Thyroid gland (tissue), 4 donors: ENCODE measurements at regions not wholly inside any gene's neighbourhood (a gene's known extent, or its start where the extent isn't known, plus 50 kb on each side); places are given as distances from the start of the nearest gene placed in this dataset.

Source experiments
- POLR2A ChIP-seq, 2 donors: fragments of 450-650 bp; IDR thresholded peaks; one replicate each; pipeline ENCODE4 v1.6.1; 2017; ENCODE audit warnings: antibody characterized with exemption in 2 of 2, mild to moderate bottlenecking in 2 of 2, moderate library complexity in 1 of 2
- TF ChIP-seq, protein P1 (sequence below), 6 experiments: fragments of 200-600 bp in 3 of 6; fragments of 450-650 bp in 3 of 6; sonication (generic) in 3 of 6; IDR thresholded peaks; one replicate each; pipeline ENCODE4 v1.5.1; 2016 to 2019; ENCODE audit warnings: antibody characterized with exemption in 6 of 6, mild to moderate bottlenecking in 2 of 6, inconsistent platforms in 1 of 6, moderate library complexity in 1 of 6

DNA sequence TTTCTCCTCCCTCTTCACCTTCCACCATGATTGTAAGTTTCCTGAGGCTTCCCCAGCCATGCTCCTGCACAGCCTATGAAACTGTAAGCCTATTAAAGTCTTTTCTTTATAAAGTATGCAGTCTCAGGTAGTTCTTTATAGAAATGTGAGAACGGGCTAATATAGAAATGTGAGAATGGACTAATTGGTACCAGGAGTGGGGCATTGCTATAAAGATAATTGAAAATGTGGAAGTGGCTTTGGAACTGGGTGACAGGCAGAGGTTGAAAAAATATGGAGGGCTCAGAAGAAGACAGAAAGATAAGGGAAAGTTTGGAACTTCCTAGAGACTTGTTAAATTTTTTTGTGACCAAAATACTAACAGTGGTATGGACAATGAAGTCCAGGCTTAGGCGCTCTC is 959.3 kb downstream of the SH3BGRL start:
- TF ChIP-seq, protein P1, sequence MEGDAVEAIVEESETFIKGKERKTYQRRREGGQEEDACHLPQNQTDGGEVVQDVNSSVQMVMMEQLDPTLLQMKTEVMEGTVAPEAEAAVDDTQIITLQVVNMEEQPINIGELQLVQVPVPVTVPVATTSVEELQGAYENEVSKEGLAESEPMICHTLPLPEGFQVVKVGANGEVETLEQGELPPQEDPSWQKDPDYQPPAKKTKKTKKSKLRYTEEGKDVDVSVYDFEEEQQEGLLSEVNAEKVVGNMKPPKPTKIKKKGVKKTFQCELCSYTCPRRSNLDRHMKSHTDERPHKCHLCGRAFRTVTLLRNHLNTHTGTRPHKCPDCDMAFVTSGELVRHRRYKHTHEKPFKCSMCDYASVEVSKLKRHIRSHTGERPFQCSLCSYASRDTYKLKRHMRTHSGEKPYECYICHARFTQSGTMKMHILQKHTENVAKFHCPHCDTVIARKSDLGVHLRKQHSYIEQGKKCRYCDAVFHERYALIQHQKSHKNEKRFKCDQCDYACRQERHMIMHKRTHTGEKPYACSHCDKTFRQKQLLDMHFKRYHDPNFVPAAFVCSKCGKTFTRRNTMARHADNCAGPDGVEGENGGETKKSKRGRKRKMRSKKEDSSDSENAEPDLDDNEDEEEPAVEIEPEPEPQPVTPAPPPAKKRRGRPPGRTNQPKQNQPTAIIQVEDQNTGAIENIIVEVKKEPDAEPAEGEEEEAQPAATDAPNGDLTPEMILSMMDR (IDR thresholded peaks at IDR 0.05) = no peak
- no peak for TF ChIP-seq POLR2A (IDR thresholded peaks at IDR 0.05)
